Fibroblast of skin of back (primary cell): ENCODE measurements at regions not wholly inside any gene's neighbourhood (a gene's known extent, or its start where the extent isn't known, plus 50 kb on each side); places are given as distances from the start of the nearest gene placed in this dataset.

Source experiments
- DNase-seq: peaks from one replicate; pipeline ENCODE4 v3.0.0-alpha.2; 2013

DNA sequence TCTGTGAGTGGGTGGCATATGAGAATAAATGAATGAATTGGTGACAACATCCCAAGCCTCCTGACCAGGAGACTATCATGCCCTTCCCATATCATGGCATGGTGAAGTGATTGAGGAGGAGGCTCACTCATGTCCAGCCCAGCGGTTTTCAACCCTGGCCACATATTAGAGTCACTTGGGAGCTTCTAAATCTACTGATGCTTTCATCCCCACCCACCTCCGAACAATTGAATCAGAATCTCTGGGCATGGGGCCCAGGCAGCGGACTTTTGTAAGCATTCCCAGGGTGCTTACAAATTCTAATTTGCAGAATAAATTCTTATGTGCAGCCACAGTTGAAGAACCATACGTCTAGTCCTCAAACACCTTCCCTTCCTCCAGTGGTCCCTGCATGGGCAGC lies 81.7 kb upstream of the SEC11C start:
- no peak for DNase-seq

DNA sequence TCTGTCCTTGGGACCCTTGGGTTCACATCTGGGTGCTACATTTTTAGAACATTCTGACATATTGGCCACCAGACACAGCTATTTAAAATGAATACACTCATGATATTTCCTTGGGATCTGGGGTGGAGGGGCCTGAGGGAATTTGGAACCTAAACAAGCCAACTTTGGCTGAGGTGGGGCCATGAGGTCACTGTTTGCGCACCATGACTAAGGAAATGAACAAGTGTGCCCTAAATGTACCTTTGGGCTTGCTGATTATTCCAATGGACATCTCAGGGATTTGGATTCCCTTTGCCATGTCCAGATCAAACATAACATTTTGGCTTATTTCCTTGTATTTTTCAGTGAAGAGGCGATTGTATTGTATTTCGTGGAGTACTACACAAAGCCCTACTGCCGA lies 80.5 kb upstream of the SEC11C start:
- no peak for DNase-seq

DNA sequence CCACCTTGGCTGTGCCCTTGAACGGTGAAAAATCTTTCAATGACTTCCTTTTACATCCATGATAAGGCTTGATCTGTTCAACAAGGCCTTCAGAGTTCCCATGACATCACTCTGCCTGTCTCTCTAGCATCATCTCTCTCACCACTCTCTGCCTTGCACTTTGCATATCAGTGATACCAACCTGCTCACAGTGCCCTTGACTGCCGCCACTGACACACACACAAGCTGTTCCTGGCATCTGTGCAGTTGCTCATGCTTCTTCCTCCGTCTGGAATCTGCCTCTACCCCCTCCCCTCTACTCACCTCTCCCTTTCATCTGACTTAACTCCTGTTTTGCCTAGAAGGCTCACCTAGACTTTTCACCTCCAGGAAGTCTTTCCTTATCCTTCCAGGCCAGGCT lies 79.1 kb upstream of the SEC11C start:
- no peak for DNase-seq

- DNase-seq: no peak
Measured at GRCh38 chr18:59061914-59062642, 77.6 kb upstream of the SEC11C start.

GRCh38 chr18:59062643-59063006 lies 77.1 kb upstream of the SEC11C start:
- no peak for DNase-seq

- no peak for DNase-seq
Measured at GRCh38 chr18:59063300-59063906, 76.3 kb upstream of the SEC11C start.

- no peak for DNase-seq
Measured at GRCh38 chr18:59063912-59064311, 75.8 kb upstream of the SEC11C start.

DNA sequence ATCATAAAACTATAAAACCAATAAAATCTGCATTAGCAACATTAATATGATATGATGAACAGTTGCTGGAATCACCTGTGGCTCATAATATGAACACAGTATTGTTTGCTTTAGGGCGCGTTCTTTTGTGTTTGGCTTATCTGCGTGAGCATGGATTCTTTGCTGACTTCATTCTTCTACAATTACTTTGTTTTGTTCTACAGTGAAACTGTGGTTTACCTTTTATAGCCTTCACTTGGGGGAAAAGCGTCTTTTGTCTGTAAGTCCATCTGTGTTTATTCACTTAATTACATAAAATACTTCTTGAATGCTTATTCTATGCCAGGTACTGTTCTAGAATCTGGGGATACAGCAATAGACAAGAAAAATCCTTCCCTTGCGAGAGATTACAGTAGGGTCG lies 74.0 kb upstream of the SEC11C start:
- no peak for DNase-seq

DNA sequence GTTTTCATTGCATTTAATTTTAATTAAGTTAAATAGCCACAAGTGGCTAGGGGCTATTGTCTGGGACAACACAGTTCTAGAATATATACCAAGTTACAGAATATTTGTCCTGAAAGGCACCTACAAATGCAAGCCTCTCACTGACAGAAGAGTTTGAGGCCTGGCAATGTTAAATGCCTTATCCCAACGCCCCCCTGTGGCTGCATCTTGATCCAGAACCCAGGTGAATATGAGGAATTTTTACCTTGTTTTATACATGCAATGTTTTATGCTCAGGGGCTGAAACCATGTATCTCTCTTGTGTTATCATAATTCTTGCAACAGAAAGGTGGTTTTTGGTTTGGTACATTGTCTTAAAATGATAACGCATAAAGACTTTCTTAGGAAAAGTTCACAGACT lies 71.8 kb upstream of the SEC11C start:
- DNase-seq: peak; percentile 29

GRCh38 chr18:59068276-59069071 lies 71.2 kb upstream of the SEC11C start:
- DNase-seq: no peak

- peak; percentile 83 for DNase-seq
Measured at GRCh38 chr18:59070181-59070912, 69.3 kb upstream of the SEC11C start.

DNA sequence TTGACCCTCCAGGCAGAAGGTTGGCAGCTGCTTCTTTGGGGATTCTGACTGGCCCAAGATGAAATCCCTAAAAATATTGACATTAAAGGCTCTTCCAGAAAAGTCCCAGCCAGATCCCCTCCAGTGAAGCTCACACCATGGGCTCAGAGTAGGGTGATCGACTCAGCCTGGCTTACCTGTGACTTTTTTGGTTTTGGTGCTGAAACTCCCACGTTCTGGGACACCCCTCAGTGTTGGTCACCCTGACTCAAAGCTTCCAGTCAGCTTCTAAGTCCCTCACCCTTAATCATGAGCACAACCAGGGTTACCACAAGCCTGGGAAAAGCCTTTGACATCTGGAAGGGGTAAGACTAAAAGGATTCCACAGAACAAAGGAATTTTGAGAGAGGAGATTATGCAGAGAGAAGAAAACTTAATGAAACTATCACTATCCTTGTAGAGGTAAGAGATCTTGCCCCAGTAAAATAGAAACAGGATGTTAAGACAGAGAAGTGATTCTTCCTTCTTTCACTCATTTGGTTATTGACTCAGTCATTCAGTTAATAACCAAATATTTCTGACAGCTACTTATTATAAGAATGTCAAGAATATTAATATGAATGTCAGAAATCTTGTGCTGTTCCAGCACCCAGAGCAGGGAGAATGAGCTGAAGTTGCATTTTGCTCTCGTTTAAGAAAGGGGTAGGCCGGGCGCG lies 66.8 kb upstream of the SEC11C start:
- DNase-seq: no peak

DNA sequence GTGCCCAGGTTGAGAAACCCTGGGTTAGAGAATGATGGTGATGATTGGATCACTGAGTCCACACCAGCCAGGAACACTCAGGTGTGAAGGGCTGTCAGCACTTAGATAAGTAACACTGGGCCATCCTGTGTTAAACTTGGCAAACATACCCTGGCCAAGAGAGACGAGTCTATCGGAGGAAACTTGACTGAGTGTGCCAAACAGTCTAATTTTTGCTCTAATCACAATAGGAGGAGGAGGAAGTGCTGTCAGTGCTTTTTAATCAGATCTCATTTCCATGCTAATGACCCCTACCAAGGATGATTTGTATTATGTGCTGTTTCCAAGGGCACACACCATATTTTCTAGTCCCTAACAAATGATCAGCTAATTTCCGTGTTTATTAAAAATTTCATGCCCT lies 63.8 kb upstream of the SEC11C start:
- DNase-seq: no peak

- peak; percentile 15 for DNase-seq
Measured at GRCh38 chr18:59079264-59079663, 60.4 kb upstream of the SEC11C start.

DNA sequence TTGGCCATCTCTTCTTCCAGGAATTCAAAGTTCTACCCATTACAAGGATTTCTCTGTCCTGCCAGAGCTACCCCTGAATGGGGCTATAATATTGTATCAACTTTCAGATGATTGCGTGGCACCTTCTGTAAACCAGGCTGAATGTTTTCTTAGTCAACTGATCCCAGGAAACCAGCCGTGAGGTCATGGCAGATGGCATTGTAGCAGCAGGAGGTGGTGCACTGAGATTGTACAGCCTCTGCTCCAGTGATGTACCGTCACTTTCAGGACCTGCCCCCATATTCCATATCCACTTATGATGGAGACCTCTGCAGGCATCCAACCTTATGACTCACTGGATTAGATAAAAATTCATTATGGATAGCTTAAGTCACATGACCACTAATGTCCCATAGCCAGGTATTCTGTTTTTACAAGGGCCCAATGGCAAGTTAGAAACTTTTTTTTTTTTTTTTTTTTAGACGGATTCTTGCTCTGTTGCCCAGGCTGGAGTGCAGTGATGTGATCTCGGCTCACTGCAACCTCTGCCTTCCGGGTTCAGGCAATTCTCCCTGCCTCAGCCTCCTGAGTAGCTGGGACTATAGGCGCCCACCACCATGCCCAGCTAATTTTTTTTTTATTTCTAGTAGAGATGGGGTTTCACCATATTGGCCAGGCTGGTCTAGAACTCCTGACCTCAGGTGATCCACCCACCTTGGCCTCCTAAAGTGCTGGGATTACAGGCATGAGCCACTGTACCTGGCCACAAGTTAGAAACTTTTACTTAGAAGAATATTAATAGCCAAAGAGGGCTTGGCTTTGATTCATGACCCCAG lies 59.8 kb upstream of the SEC11C start:
- peak; percentile 44 for DNase-seq

DNA sequence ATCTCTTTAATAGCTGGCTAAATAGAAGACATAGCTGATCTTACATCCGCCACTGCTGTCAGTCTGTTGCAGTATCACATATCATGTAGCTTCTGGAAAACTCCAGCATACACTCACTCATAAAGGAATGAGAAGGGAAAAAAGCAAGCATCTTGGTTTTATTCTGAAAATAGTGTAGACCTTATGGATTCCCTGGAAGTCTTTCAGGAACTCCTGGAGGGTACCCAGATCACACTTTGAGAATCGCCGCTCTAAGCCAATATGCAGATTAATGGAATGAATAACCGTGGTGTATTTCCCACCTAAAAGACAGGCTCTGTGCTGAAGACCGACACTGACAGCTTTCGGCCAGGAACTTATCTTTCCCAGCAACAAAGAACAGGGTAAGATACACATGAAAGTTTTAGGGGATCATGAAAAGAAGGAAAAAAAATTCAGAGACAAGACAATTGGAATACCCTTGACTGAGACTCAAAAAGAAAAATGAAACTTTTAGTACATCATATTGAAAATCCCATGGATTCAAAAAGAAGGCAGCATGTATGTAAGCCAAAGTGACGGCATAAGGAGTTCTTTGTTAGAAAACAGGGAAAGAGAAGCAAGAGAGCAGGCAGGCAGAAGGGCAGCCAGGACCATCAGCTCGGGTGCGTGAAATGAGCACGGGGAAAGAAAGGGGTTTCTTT lies 56.4 kb upstream of the SEC11C start:
- DNase-seq: no peak

DNA sequence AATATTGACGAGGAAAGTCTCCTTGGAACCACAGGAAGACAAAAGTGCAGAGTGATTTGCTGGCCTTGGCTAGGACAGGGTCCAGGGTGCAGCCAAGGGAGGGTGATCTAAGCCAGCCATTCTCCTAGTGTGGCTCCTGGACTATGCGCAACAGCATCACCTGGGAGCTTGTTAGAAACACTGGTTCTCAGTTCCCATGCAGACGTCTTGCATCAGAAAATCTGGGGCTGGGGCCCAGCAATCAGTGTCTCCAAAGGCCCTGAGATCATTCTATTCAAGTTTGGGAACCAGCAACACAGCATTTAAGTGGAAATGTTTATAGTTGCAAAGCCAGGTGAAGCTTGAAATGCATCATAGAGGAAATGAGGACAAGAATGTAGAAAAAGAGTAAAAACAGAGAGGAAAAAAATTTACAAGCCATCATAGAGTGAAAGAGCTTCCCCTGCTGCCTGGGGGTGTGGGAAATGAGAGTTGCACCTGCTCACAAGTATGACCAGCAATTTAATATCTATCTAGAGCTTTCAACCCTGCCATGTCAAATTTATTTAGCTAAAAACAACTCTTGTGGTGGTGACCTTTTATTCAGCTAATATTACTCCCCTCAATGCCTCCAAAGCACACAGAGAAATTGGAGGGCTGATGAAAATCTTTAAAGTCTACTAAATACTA lies 54.4 kb upstream of the SEC11C start:
- DNase-seq: no peak

- peak; percentile 77 for DNase-seq
Measured at GRCh38 chr18:59085797-59086196, 53.9 kb upstream of the SEC11C start.

DNA sequence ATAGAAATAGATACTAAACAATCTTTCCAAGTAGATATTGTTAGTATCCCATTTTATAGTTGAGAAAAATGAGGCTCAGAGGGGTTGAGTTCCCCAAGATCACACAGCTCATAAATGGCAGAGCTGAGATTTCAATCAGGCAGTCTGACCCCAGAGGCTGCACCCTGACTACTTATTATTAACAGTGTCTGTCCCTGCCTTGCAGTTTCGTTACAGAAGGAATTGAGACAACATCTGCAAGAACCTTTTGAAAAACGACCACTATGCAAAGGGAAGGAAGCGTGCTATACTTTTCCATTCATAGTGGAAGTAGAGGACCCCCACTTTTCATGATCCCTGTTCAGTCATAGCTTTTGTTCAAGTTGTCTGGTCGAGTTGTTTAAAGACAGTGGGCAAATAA lies 53.2 kb upstream of the SEC11C start:
- no peak for DNase-seq

GRCh38 chr18:59087391-59087790 lies 52.3 kb upstream of the SEC11C start:
- no peak for DNase-seq
